Motor neuron (in vitro differentiated cells): ENCODE measurements at regions not wholly inside any gene's neighbourhood (a gene's known extent, or its start where the extent isn't known, plus 50 kb on each side); places are given as distances from the start of the nearest gene placed in this dataset.
"Not testable (repeated sequence)": the region's sequence is repeated elsewhere in the genome, so short reads cannot be mapped to it uniquely, and the experiment has no call there.

Experiments
- ATAC-seq, 8 experiments: fragments of 200-7000 bp; cut with Tn5 transposase; replicated peaks in 6 of 8; 2 replicates each; pipeline ENCODE4 v1.8.0; 2021; ENCODE audit warnings: mild to moderate bottlenecking in 8 of 8, moderate library complexity in 8 of 8
- H3K27ac ChIP-seq, 2 donors: fragments of 250-450 bp; sonication (Bioruptor Pico); 2 replicates each; pipeline ENCODE4 v1.9.0; 2021; ENCODE audit warnings: antibody characterized with exemption in 2 of 2, mild to moderate bottlenecking in 2 of 2, moderate library complexity in 1 of 2
- H3K4me1 ChIP-seq, 2 donors: fragments of 250-450 bp; sonication (Bioruptor Pico); replicated peaks in 1 of 2; 2 replicates each; pipeline ENCODE4 v1.6.1; 2021; ENCODE audit warnings: antibody characterized with exemption in 2 of 2, mild to moderate bottlenecking in 2 of 2, moderate library complexity in 1 of 2
- H3K4me3 ChIP-seq, 5 donors: fragments of 250-450 bp; sonication (Bioruptor Pico); 2 replicates each; pipeline ENCODE4 v1.9.0; 2021; ENCODE audit warnings: antibody characterized with exemption in 5 of 5, mild to moderate bottlenecking in 5 of 5, moderate library complexity in 4 of 5
- WGBS, 10 experiments: fragments of 450-650 bp; shearing (Covaris generic); methylation state at CpG; one replicate each; pipeline ENCODE4 v1.0.0; 2022; 5-methylcytosine and 5-hydroxymethylcytosine counted together
- in situ Hi-C, 9 experiments: fragments of 400-800 bp; cut with MboI; loops; one replicate each; pipeline ENCODE4 v1.15.0; 2021; ENCODE audit warnings: low sequenced_read_pairs in 9 of 9, low pct_unique_long_range_greater_than_20kb in 2 of 9; ENCODE audit not compliant: unreplicated experiment in 9 of 9

- no CpG with 5 or more reads among the region's 7 CpGs for WGBS, 10 experiments
- in situ Hi-C loops, H3K4me1 ChIP-seq, H3K27ac ChIP-seq, H3K4me3 ChIP-seq: not testable (repeated sequence)
- peak in 5 of 8 experiments; percentile 60 to 82 (median 72) for ATAC-seq
These were observed 63.9 kb downstream of the SPANXB1 start for GRCh38 chrX:141066263-141066662.

GRCh38 chrX:141084130-141084529, 81.7 kb downstream of the SPANXB1 start:
- H3K4me1 ChIP-seq, H3K4me3 ChIP-seq, ATAC-seq, in situ Hi-C loops, H3K27ac ChIP-seq: not testable (repeated sequence)
- no CpG with 5 or more reads among the region's 44 CpGs for WGBS, 10 experiments

- H3K4me3 ChIP-seq, ATAC-seq, H3K4me1 ChIP-seq, H3K27ac ChIP-seq, in situ Hi-C loops: not testable (repeated sequence)
- no CpG with 5 or more reads among the region's 4 CpGs for WGBS, 10 experiments
These were observed 73.0 kb downstream of the LDOC1 start for GRCh38 chrX:141103784-141104523.

GRCh38 chrX:141111209-141111608, 65.7 kb downstream of the LDOC1 start:
- WGBS, 10 experiments = no CpG with 5 or more reads among the region's 5 CpGs
- H3K27ac ChIP-seq, H3K4me3 ChIP-seq, in situ Hi-C loops, H3K4me1 ChIP-seq: not testable (repeated sequence)
- ATAC-seq = peak in 4 of 8 experiments; percentile 22 to 91 (median 62)
